K562 (cell line): ENCODE measurements at regions not wholly inside any gene's neighbourhood (a gene's known extent, or its start where the extent isn't known, plus 50 kb on each side); places are given as distances from the start of the nearest gene placed in this dataset.

Experiments used
- RAD21 ChIP-seq, 2 experiments: fragments of 250-450 bp in 1 of 2; fragments of 450-650 bp in 1 of 2; sonication (Bioruptor Pico) in 1 of 2; formaldehyde crosslinking in 1 of 2; IDR thresholded peaks in 1 of 2; conservative IDR thresholded peaks in 1 of 2; 2 replicates each; pipeline versions ENCODE4 v1.4.0 to v1.8.0; 2020 to 2022; ENCODE audit warnings: mild to moderate bottlenecking in 2 of 2, moderate library complexity in 1 of 2
- TCF7 ChIP-seq: sonication (generic); IDR thresholded peaks from 2 replicates; pipeline ENCODE4 v1.6.1; 2016; ENCODE audit warnings: antibody characterized with exemption, borderline replicate concordance

DNA sequence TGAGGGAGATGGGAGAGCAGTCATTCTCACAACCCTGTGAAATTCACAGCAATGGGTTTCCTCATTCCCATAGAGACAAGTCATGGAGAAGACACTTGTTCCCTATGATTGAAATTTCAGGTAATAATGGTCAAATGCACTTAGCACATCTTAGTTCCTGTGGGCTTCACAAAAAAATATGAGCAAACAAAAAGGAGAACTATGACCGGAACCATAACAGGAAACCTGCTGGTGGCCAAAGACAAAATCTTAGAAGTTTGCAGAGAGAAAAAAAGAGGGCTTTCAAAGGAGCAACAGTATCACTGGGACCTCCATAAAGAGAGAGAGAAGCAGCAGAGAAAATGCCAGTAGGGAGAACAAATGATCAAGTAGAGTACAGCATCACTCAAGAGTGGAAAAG, 138.9 kb upstream of the APCDD1 start:
- TF ChIP-seq RAD21 (CRISPR knock-in tag; conservative IDR thresholded peaks at IDR 0.05 in 1 of 2, IDR thresholded peaks at IDR 0.05 in 1 of 2) (no peak), TCF7 (no peak)
